Osteoblast (primary cell): ENCODE measurements at regions not wholly inside any gene's neighbourhood (a gene's known extent, or its start where the extent isn't known, plus 50 kb on each side); places are given as distances from the start of the nearest gene placed in this dataset.

Source experiments
- DNase-seq: peaks from one replicate; pipeline ENCODE4 v3.0.0; 2011; ENCODE audit warnings: low spot score, mixed read lengths; ENCODE audit not compliant: insufficient read length; ENCODE audit errors: missing footprints
- H2AFZ ChIP-seq: 2 replicates; pipeline ENCODE4 v1.6.0; 2011; ENCODE audit warnings: mild to moderate bottlenecking, low read length
- H3K27ac ChIP-seq: 2 replicates; pipeline ENCODE4 v1.5.1; 2011; ENCODE audit warnings: mild to moderate bottlenecking, low read depth, low read length, moderate library complexity
- H3K27me3 ChIP-seq: 2 replicates; pipeline ENCODE4 v1.6.0; 2012; ENCODE audit warnings: mild to moderate bottlenecking, control low read depth, inconsistent platforms, low read length, moderate library complexity; ENCODE audit not compliant: insufficient read depth
- H3K36me3 ChIP-seq: 2 replicates; pipeline ENCODE4 v1.5.1; 2011; ENCODE audit warnings: mild to moderate bottlenecking, low read length, control low read depth, moderate library complexity; ENCODE audit not compliant: insufficient read depth
- H3K4me1 ChIP-seq: 2 replicates; pipeline ENCODE4 v1.5.1; 2011; ENCODE audit warnings: mild to moderate bottlenecking, low read length, control low read depth, moderate library complexity; ENCODE audit not compliant: insufficient read depth
- H3K4me2 ChIP-seq: 2 replicates; pipeline ENCODE4 v1.6.0; 2011; ENCODE audit warnings: mild to moderate bottlenecking, low read length; ENCODE audit not compliant: insufficient read depth
- H3K4me3 ChIP-seq: fragments of 200-600 bp; sonication (generic); 3 replicates; pipeline ENCODE4 v1.5.1; 2012; ENCODE audit warnings: mild to moderate bottlenecking, low read length, inconsistent platforms; ENCODE audit not compliant: insufficient read depth
- H3K79me2 ChIP-seq: 2 replicates; pipeline ENCODE4 v1.6.0; 2012; ENCODE audit warnings: mild to moderate bottlenecking, low read length, control low read depth, inconsistent platforms; ENCODE audit not compliant: insufficient read depth
- H3K9me3 ChIP-seq: 2 replicates; pipeline ENCODE4 v1.5.1; 2011; ENCODE audit warnings: low read depth, low read length, control low read depth
- H4K20me1 ChIP-seq: 2 replicates; pipeline ENCODE4 v1.6.0; 2012; ENCODE audit warnings: mild to moderate bottlenecking, low read length, control low read depth; ENCODE audit not compliant: insufficient read depth
- TF ChIP-seq, protein P1 (sequence below): IDR thresholded peaks from 2 replicates; pipeline ENCODE4 v1.5.1; 2011; ENCODE audit warnings: mild to moderate bottlenecking, low read depth, low read length, moderate library complexity; ENCODE audit errors: extremely low read depth

DNA sequence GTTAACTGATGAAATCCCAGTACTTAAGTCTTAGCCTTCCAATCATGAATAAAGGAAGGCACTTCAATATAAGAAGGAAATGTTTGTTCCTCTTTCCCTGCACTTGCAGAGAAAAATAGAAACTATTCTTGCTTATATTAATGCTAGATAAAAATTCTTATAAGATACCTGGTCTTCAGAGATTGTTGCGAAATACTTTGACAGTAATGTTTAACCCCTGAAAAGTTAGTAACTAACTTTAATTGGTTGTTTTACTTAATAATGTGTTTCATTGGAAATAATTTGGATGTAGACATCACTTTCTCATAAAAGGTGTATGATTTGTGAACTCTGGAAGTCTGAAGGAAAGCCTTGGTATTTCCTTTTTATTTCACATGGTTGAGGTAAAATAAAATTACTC is 294.2 kb upstream of the SYNCRIP start:
- no peak for DNase-seq
- H3K4me2 ChIP-seq: no peak overlapping the region
- H4K20me1 ChIP-seq: no peaks in the 10 kb centered on the region
- no peak overlapping the region for H3K27ac ChIP-seq
- H3K36me3 ChIP-seq: no peaks in the 10 kb centered on the region
- no peaks in the 10 kb centered on the region for H3K4me1 ChIP-seq
- no peak overlapping the region for H2AFZ ChIP-seq
- no peak overlapping the region for H3K4me3 ChIP-seq
- no peaks in the 10 kb centered on the region for H3K27me3 ChIP-seq
- TF ChIP-seq, protein P1, sequence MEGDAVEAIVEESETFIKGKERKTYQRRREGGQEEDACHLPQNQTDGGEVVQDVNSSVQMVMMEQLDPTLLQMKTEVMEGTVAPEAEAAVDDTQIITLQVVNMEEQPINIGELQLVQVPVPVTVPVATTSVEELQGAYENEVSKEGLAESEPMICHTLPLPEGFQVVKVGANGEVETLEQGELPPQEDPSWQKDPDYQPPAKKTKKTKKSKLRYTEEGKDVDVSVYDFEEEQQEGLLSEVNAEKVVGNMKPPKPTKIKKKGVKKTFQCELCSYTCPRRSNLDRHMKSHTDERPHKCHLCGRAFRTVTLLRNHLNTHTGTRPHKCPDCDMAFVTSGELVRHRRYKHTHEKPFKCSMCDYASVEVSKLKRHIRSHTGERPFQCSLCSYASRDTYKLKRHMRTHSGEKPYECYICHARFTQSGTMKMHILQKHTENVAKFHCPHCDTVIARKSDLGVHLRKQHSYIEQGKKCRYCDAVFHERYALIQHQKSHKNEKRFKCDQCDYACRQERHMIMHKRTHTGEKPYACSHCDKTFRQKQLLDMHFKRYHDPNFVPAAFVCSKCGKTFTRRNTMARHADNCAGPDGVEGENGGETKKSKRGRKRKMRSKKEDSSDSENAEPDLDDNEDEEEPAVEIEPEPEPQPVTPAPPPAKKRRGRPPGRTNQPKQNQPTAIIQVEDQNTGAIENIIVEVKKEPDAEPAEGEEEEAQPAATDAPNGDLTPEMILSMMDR: no peak
- H3K9me3 ChIP-seq: no peaks in the 10 kb centered on the region
- no peaks in the 10 kb centered on the region for H3K79me2 ChIP-seq

DNA sequence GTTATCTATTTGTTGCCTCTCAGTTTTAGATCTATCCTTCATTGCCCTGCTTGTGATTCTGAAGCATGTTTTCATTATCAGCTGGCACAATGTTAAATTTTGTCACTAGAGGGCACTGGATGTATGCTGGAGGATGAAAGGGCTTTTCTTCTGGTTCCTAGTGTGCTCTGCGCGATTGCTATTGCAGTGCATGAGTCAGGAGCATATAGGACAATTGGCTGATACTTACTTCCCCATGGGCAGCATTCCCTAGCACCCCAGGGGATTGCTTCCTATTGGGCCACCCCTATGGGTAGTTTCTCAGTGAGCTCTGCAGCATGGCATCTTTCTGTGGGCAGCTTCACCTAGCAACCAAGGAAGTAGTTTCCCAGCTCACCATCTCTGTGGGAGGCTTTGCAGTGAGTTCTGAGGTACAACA is 280.3 kb upstream of the SYNCRIP start:
- H3K27ac ChIP-seq: no peak overlapping the region
- no peak overlapping the region for H3K4me3 ChIP-seq
- H3K79me2 ChIP-seq: no peaks in the 10 kb centered on the region
- H2AFZ ChIP-seq: no peak overlapping the region
- peak; percentile 46 for DNase-seq
- H3K4me1 ChIP-seq: no peaks in the 10 kb centered on the region
- TF ChIP-seq, protein P1: peak; percentile 64
- no peak overlapping the region for H3K4me2 ChIP-seq
- H3K9me3 ChIP-seq: no peaks in the 10 kb centered on the region
- H3K36me3 ChIP-seq: no peaks in the 10 kb centered on the region
- no peaks in the 10 kb centered on the region for H3K27me3 ChIP-seq
- H4K20me1 ChIP-seq: no peaks in the 10 kb centered on the region

DNA sequence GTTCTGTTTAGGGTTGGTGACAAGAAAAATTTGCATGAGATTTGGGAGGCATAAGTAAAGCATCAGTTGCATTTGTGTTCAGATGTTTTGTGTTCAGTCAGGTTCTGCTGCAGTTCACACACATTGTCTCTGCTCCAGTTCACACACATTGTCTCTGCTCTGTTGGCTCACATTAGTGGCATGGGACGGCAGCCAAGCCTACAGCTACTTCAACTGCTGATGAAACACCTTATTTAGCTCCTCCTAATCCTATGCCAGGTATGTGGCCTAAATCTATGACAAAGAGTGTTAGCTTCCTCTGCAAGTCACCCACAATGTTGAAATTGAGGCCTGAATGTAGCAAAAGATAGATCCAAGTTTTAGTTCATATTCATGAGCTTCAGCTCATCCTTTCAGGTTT is 278.1 kb upstream of the SYNCRIP start:
- Histone ChIP-seq H2AFZ (no peak overlapping the region), H3K4me3 (no peak overlapping the region), H3K4me2 (no peak overlapping the region), H3K4me1 (no peaks in the 10 kb centered on the region), H4K20me1 (no peaks in the 10 kb centered on the region), H3K27me3 (no peaks in the 10 kb centered on the region), H3K9me3 (no peaks in the 10 kb centered on the region), H3K27ac (no peak overlapping the region), H3K79me2 (no peaks in the 10 kb centered on the region), H3K36me3 (no peaks in the 10 kb centered on the region)
- TF ChIP-seq, protein P1: no peak
- DNase-seq: no peak

DNA sequence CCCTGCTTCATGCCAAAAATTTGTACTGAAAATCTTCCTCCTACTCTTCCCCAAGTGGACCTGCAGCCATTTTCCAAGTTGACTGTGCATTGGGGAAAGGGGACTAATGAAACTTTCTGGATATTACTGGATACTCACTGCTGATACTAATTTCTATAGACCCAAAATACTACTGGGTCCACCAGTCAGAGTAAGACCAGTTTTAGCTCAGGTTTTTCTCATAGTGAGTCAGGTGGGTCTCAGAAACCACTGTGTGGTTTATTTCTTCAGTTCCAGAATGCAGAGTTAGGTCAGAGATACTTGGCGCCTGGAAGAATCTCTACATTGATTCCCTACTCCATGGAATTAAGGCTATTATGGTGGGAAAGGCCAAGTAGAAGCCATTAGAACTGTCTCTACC is 274.8 kb upstream of the SYNCRIP start:
- Histone ChIP-seq H3K27me3 (no peaks in the 10 kb centered on the region), H3K27ac (no peak overlapping the region), H3K4me3 (no peak overlapping the region), H4K20me1 (no peaks in the 10 kb centered on the region), H3K4me2 (no peak overlapping the region), H3K4me1 (no peaks in the 10 kb centered on the region), H3K79me2 (no peaks in the 10 kb centered on the region), H3K36me3 (no peaks in the 10 kb centered on the region), H2AFZ (no peak overlapping the region), H3K9me3 (no peaks in the 10 kb centered on the region)
- no peak for DNase-seq
- TF ChIP-seq, protein P1: no peak
